ENCODE measurements at regions not wholly inside any gene's neighbourhood (a gene's known extent, or its start where the extent isn't known, plus 50 kb on each side); places are given as distances from the start of the nearest gene placed in this dataset.

DNA sequence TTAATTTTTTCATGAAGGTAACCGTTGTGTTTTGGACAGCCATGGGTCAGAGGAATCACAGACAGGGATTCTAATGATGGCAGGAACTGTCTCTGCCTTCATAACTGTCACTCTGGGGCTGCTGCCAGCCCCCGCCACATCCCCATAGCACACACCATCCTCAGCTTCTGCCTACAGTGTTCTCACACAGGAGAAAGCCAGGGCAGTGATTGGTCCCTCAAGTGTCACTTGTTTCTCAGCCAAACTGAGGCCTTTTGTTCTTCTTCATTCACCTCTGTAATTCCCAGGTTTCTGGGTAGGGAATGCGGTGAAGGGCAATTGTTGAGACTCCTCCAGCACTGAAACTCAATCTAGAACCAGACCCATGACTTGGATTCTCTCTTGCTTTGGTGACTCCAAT, 65.4 kb upstream of the C3orf80 start:
- no peak for TF ChIP-seq POLR2A (IDR thresholded peaks at IDR 0.05)
- TF ChIP-seq, protein P1, sequence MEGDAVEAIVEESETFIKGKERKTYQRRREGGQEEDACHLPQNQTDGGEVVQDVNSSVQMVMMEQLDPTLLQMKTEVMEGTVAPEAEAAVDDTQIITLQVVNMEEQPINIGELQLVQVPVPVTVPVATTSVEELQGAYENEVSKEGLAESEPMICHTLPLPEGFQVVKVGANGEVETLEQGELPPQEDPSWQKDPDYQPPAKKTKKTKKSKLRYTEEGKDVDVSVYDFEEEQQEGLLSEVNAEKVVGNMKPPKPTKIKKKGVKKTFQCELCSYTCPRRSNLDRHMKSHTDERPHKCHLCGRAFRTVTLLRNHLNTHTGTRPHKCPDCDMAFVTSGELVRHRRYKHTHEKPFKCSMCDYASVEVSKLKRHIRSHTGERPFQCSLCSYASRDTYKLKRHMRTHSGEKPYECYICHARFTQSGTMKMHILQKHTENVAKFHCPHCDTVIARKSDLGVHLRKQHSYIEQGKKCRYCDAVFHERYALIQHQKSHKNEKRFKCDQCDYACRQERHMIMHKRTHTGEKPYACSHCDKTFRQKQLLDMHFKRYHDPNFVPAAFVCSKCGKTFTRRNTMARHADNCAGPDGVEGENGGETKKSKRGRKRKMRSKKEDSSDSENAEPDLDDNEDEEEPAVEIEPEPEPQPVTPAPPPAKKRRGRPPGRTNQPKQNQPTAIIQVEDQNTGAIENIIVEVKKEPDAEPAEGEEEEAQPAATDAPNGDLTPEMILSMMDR (IDR thresholded peaks at IDR 0.05 in 4 of 5, conservative IDR thresholded peaks at IDR 0.05 in 1 of 5): no peak
